IMR-90 (cell line): ENCODE measurements at regions not wholly inside any gene's neighbourhood (a gene's known extent, or its start where the extent isn't known, plus 50 kb on each side); places are given as distances from the start of the nearest gene placed in this dataset.

Experiments
- ATAC-seq: fragments of 200-7000 bp; cut with Tn5 transposase; 2 replicates; pipeline ENCODE4 v1.9.1; 2020; ENCODE audit warnings: low read depth, mild to moderate bottlenecking, moderate library complexity
- BruUV-seq: library from RNA; stranded (reverse); fragments of 400-500 nt; replicated peaks from 2 replicates; lab custom pipeline; 2021; lab: Mats Ljungman, UMichigan
- CTCF ChIA-PET: fragments of 300-600 bp; formaldehyde crosslinking; extraction: SDS; loops from one replicate; lab custom pipeline; 2021; ENCODE audit warnings: antibody characterized with exemption; lab: Yijun Ruan, JAX
- POLR2A ChIA-PET: fragments of 300-600 bp; sonication (Branson Sonifier 250); formaldehyde crosslinking; loops from one replicate; lab custom pipeline; 2022; ENCODE audit warnings: antibody characterized with exemption; ENCODE audit not compliant: unreplicated experiment; lab: Charles Lee
- DNase-seq: peaks from one replicate; pipeline ENCODE4 v3.0.0; 2013
- H2AFZ ChIP-seq: replicated peaks from 2 replicates; pipeline ENCODE3; 2013; ENCODE audit warnings: low read length, mild to moderate bottlenecking; ENCODE audit not compliant: poor library complexity
- H2AK5ac ChIP-seq: 2 replicates; pipeline ENCODE4 v1.6.1; 2013; ENCODE audit warnings: low read depth, low read length, inconsistent platforms
- H2AK9ac ChIP-seq: replicated peaks from 2 replicates; pipeline ENCODE3; 2013; ENCODE audit warnings: mild to moderate bottlenecking, low read depth, low read length, moderate library complexity; ENCODE audit not compliant: poor library complexity
- H2BK120ac ChIP-seq: 2 replicates; pipeline ENCODE4 v1.6.1; 2013; ENCODE audit warnings: low read depth, low read length, inconsistent platforms
- H2BK15ac ChIP-seq: 3 replicates; pipeline ENCODE4 v1.6.1; 2013; ENCODE audit warnings: low read depth, low read length, inconsistent platforms
- H2BK20ac ChIP-seq: 2 replicates; pipeline ENCODE4 v1.6.1; 2013; ENCODE audit warnings: low read depth, mild to moderate bottlenecking, inconsistent platforms, low read length, moderate library complexity
- H2BK5ac ChIP-seq: 2 replicates; pipeline ENCODE4 v1.6.1; 2013; ENCODE audit warnings: mild to moderate bottlenecking, low read depth, low read length, inconsistent platforms; ENCODE audit not compliant: poor library complexity, severe bottlenecking
- H3K14ac ChIP-seq: replicated peaks from 2 replicates; pipeline ENCODE4 v1.6.1; 2013; ENCODE audit warnings: low read depth, low read length, inconsistent platforms
- H3K18ac ChIP-seq: 2 replicates; pipeline ENCODE4 v1.6.1; 2013; ENCODE audit warnings: low read depth, low read length, control low read depth
- H3K23ac ChIP-seq: 2 replicates; pipeline ENCODE4 v1.6.1; 2013; ENCODE audit warnings: low read depth, low read length, inconsistent platforms
- H3K27ac ChIP-seq: 2 replicates; pipeline ENCODE4 v1.5.1; 2013; ENCODE audit warnings: mild to moderate bottlenecking, control low read depth, low read length; ENCODE audit not compliant: insufficient read depth
- H3K27me3 ChIP-seq: 2 replicates; pipeline ENCODE4 v1.6.1; 2013; ENCODE audit warnings: low read length; ENCODE audit not compliant: control insufficient read depth, insufficient read depth
- H3K36me3 ChIP-seq: 2 replicates; pipeline ENCODE4 v1.6.1; 2013; ENCODE audit warnings: low read length, mixed read lengths; ENCODE audit not compliant: control insufficient read depth, insufficient read depth
- H3K4ac ChIP-seq: 2 replicates; pipeline ENCODE4 v1.6.1; 2013; ENCODE audit warnings: low read depth, low read length, inconsistent platforms
- H3K4me1 ChIP-seq: 2 replicates; pipeline ENCODE4 v1.6.1; 2013; ENCODE audit warnings: low read length, mixed read lengths; ENCODE audit not compliant: control insufficient read depth, insufficient read depth
- H3K4me2 ChIP-seq: 2 replicates; pipeline ENCODE4 v1.6.1; 2013; ENCODE audit warnings: low read depth, mild to moderate bottlenecking, control low read depth, low read length, moderate library complexity
- H3K4me3 ChIP-seq: 2 replicates; pipeline ENCODE4 v1.5.1; 2013; ENCODE audit warnings: low read depth, mild to moderate bottlenecking, control low read depth, low read length, moderate library complexity; ENCODE audit not compliant: insufficient read depth
- H3K56ac ChIP-seq: 2 replicates; pipeline ENCODE4 v1.6.1; 2013; ENCODE audit warnings: low read length, inconsistent platforms; ENCODE audit not compliant: insufficient read depth; ENCODE audit errors: extremely low read depth
- H3K79me1 ChIP-seq, 2 experiments: 2 replicates each; pipeline ENCODE4 v1.6.1; 2013; ENCODE audit warnings: low read length in 2 of 2, inconsistent platforms in 1 of 2, low read depth in 1 of 2
- H3K9ac ChIP-seq: 2 replicates; pipeline ENCODE4 v1.6.1; 2013; ENCODE audit warnings: low read depth, low read length, control low read depth
- H3K9me1 ChIP-seq: 2 replicates; pipeline ENCODE4 v1.6.1; 2013; ENCODE audit warnings: low read length, inconsistent platforms; ENCODE audit not compliant: insufficient read depth
- H3K9me3 ChIP-seq: 2 replicates; pipeline ENCODE4 v1.6.1; 2013; ENCODE audit warnings: low read length; ENCODE audit not compliant: control insufficient read depth, insufficient read depth
- H4K20me1 ChIP-seq: 2 replicates; pipeline ENCODE4 v1.6.1; 2013; ENCODE audit warnings: low read length, inconsistent platforms; ENCODE audit not compliant: insufficient read depth
- H4K5ac ChIP-seq: 2 replicates; pipeline ENCODE4 v1.6.1; 2013; ENCODE audit warnings: mild to moderate bottlenecking, low read depth, low read length, control low read depth
- H4K8ac ChIP-seq, 2 experiments: 2 replicates each; pipeline ENCODE4 v1.6.1; 2013; ENCODE audit warnings: low read depth in 2 of 2, low read length in 2 of 2, control low read depth in 1 of 2, inconsistent platforms in 1 of 2
- H4K91ac ChIP-seq: 2 replicates; pipeline ENCODE4 v1.6.1; 2013; ENCODE audit warnings: low read depth, low read length, inconsistent platforms; ENCODE audit not compliant: insufficient read depth
- CTCF ChIP-seq: conservative IDR thresholded peaks from 2 replicates; pipeline ENCODE4 v1.5.1; 2012; ENCODE audit warnings: mild to moderate bottlenecking, low read depth, low read length, improper control_type of control experiment
- ELK1 ChIP-seq: fragments of 150-350 bp; IDR thresholded peaks from 2 replicates; pipeline ENCODE4 v1.6.1; 2016; ENCODE audit warnings: low read depth, mild to moderate bottlenecking, low read length, moderate library complexity, borderline replicate concordance
- FOS ChIP-seq: fragments of 150-350 bp; IDR thresholded peaks from 2 replicates; pipeline ENCODE4 v1.6.1; 2016; ENCODE audit warnings: low read depth, low read length
- RAD21 ChIP-seq: IDR thresholded peaks from 2 replicates; pipeline ENCODE4 v1.6.1; 2012; ENCODE audit warnings: low read length, improper control_type of control experiment
- RCOR1 ChIP-seq: IDR thresholded peaks from 2 replicates; pipeline ENCODE4 v1.6.1; 2012; ENCODE audit warnings: mild to moderate bottlenecking, low read length, improper control_type of control experiment; ENCODE audit not compliant: insufficient replicate concordance
- RFX5 ChIP-seq: IDR thresholded peaks from 2 replicates; pipeline ENCODE4 v1.8.0; 2012; ENCODE audit warnings: low read depth, mild to moderate bottlenecking, low read length, moderate library complexity
- USF2 ChIP-seq: fragments of 150-350 bp; IDR thresholded peaks from 2 replicates; pipeline ENCODE4 v1.6.1; 2017; ENCODE audit warnings: mild to moderate bottlenecking, antibody characterized with exemption, low read length, low read depth
- WGBS, 2 experiments: methylation state at CpG; one replicate each; pipeline versions ENCODE4 v1.1.5 to v1.1.7; 2013; ENCODE audit warnings: missing lambda C conversion rate in 2 of 2; ENCODE audit not compliant: insufficient read length in 1 of 2; ENCODE audit errors: extremely low coverage in 2 of 2; 5-methylcytosine and 5-hydroxymethylcytosine counted together
- dilution Hi-C: fragments of 300-500 bp; cut with HindIII; formaldehyde crosslinking; loops from one replicate; pipeline ENCODE4 v1.14.3; 2018; ENCODE audit warnings: low sequenced_read_pairs; ENCODE audit not compliant: unreplicated experiment
- in situ Hi-C: fragments of 300-500 bp; cut with MboI; formaldehyde crosslinking; loops from 3 replicates; pipeline ENCODE4 v1.14.3; 2019; ENCODE audit warnings: low sequenced_read_pairs, inconsistent platforms, mixed read lengths
- intact Hi-C: fragments of 100-400 bp; cut with micrococcal nuclease; formaldehyde crosslinking; loops from 2 replicates; pipeline ENCODE4 v1.10.0; 2022

GRCh38 chr9:103999375-104000062 lies 94.6 kb upstream of the SMC2 start:
- ChIA-PET POLR2A (no interaction called here), CTCF (no interaction called here)
- Histone ChIP-seq H2BK20ac (no peak overlapping the region), H3K27me3 (no peaks in the 10 kb centered on the region), H4K8ac (no peak overlapping the region), H3K36me3 (no peaks in the 10 kb centered on the region), H3K4me1 (no peaks in the 10 kb centered on the region), H3K4me2 (no peak overlapping the region), H4K20me1 (no peaks in the 10 kb centered on the region), H3K4me3 (no peak overlapping the region), H3K14ac (no peak overlapping the region), H2BK15ac (no peak overlapping the region), H3K9me1 (no peaks in the 10 kb centered on the region), H4K5ac (no peak overlapping the region), H3K27ac (no peak overlapping the region), H3K56ac (no peak overlapping the region), H4K91ac (no peak overlapping the region), H3K4ac (no peak overlapping the region), H3K23ac (no peak overlapping the region), H2BK5ac (no peak overlapping the region), H3K9me3 (no peaks in the 10 kb centered on the region), H2AFZ (no peak overlapping the region), H2BK120ac (no peak overlapping the region), H3K18ac (no peak overlapping the region), H3K79me1 (no peaks in the 10 kb centered on the region), H3K9ac (no peak overlapping the region), H2AK9ac (no peak overlapping the region), H2AK5ac (no peak overlapping the region)
- WGBS, 2 experiments: 88% methylated on average over 9 of the region's 40 CpGs; no CpG with 5 or more reads in 1 of the 2 experiments
- DNase-seq: no peak
- no peak for ATAC-seq
- dilution Hi-C loops: no loop called here
- no peak for TF ChIP-seq RAD21
- TF ChIP-seq USF2: no peak
- no peak for TF ChIP-seq RCOR1
- TF ChIP-seq FOS: no peak
- no peak for TF ChIP-seq RFX5
- no peak for TF ChIP-seq ELK1
- TF ChIP-seq CTCF: no peak
- no TSS peak for BruUV-seq
- intact Hi-C loops: no loop called here
- in situ Hi-C loops: no loop called here
